ENCODE measurements at regions not wholly inside any gene's neighbourhood (a gene's known extent, or its start where the extent isn't known, plus 50 kb on each side); places are given as distances from the start of the nearest gene placed in this dataset.

- TF ChIP-seq CTCF (IDR thresholded peaks at IDR 0.05) (no peak), POLR2A (IDR thresholded peaks at IDR 0.05) (no peak), POLR2AphosphoS5 (IDR thresholded peaks at IDR 0.05) (no peak)
Measured at GRCh38 chr3:193910886-193911738, 224.8 kb upstream of the HES1 start.

All from suprapubic skin (tissue), 4 donors.